Ovary (tissue), 3 donors: ENCODE measurements at regions not wholly inside any gene's neighbourhood (a gene's known extent, or its start where the extent isn't known, plus 50 kb on each side); places are given as distances from the start of the nearest gene placed in this dataset.

ENCODE experiments used
- EP300 ChIP-seq: sonication (generic); formaldehyde crosslinking; IDR thresholded peaks from one replicate; pipeline ENCODE4 v1.6.1; 2017; ENCODE audit warnings: antibody characterized with exemption
- POLR2A ChIP-seq: fragments of 450-650 bp; IDR thresholded peaks from one replicate; pipeline ENCODE4 v1.6.1; 2017; ENCODE audit warnings: antibody characterized with exemption, mild to moderate bottlenecking, moderate library complexity
- TF ChIP-seq, protein P1 (sequence below), 3 donors: fragments of 450-650 bp in 2 of 3; fragments of 200-600 bp in 1 of 3; IDR thresholded peaks; one replicate each; pipeline versions ENCODE4 v1.5.1 to v1.8.0; 2016 to 2022; ENCODE audit warnings: antibody characterized with exemption in 3 of 3, mild to moderate bottlenecking in 1 of 3
- donor health status: DM: no; HTN: no; CAD: no.

DNA sequence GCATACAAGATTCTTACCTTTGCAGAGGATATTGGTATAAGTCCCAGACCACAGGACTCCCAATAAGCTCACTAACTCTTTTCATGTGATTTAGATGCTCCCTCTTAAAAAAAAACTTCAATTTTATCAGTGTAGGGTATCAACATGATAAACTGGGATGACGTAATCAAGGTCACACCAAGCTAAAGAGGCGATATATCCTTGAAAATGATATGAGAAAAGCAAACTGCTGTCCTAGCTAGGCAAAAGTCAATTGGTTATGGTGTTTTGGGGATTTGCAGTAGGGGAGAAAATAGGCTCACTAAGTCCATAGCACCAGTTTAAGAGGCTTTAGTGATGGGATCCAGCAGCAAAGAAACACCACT is 354.4 kb downstream of the DIRAS2 start:
- TF ChIP-seq, protein P1, sequence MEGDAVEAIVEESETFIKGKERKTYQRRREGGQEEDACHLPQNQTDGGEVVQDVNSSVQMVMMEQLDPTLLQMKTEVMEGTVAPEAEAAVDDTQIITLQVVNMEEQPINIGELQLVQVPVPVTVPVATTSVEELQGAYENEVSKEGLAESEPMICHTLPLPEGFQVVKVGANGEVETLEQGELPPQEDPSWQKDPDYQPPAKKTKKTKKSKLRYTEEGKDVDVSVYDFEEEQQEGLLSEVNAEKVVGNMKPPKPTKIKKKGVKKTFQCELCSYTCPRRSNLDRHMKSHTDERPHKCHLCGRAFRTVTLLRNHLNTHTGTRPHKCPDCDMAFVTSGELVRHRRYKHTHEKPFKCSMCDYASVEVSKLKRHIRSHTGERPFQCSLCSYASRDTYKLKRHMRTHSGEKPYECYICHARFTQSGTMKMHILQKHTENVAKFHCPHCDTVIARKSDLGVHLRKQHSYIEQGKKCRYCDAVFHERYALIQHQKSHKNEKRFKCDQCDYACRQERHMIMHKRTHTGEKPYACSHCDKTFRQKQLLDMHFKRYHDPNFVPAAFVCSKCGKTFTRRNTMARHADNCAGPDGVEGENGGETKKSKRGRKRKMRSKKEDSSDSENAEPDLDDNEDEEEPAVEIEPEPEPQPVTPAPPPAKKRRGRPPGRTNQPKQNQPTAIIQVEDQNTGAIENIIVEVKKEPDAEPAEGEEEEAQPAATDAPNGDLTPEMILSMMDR (IDR thresholded peaks at IDR 0.05): no peak
- TF ChIP-seq EP300 (no peak), POLR2A (no peak)
